Progenitor cell of endocrine pancreas (in vitro differentiated cells): ENCODE measurements at regions not wholly inside any gene's neighbourhood (a gene's known extent, or its start where the extent isn't known, plus 50 kb on each side); places are given as distances from the start of the nearest gene placed in this dataset.
"Not testable (repeated sequence)": the region's sequence is repeated elsewhere in the genome, so short reads cannot be mapped to it uniquely, and the experiment has no call there.

ENCODE experiments used
- DNase-seq: peaks from one replicate; pipeline ENCODE4 v3.0.0; 2021; ENCODE audit warnings: low spot score; ENCODE audit not compliant: unreplicated experiment
- H3K27ac Mint-ChIP-seq: 2 replicates; pipeline ENCODE4 v1.8.0; 2021; ENCODE audit warnings: mild to moderate bottlenecking, moderate library complexity, mixed read lengths
- H3K27me3 Mint-ChIP-seq: 2 replicates; pipeline ENCODE4 v1.8.0; 2021; ENCODE audit warnings: mixed read lengths
- H3K36me3 Mint-ChIP-seq: 2 replicates; pipeline ENCODE4 v1.8.0; 2022; ENCODE audit warnings: mixed read lengths; ENCODE audit not compliant: insufficient read depth
- H3K4me1 Mint-ChIP-seq: 2 replicates; pipeline ENCODE4 v1.8.0; 2021; ENCODE audit warnings: low read depth, mixed read lengths
- H3K4me3 Mint-ChIP-seq: 2 replicates; pipeline ENCODE4 v1.8.0; 2021; ENCODE audit warnings: low read depth, mild to moderate bottlenecking, moderate library complexity, mixed read lengths
- H3K9me3 Mint-ChIP-seq: 2 replicates; pipeline ENCODE4 v1.8.0; 2021; ENCODE audit warnings: low read depth, mixed read lengths
- CTCF ChIP-seq: fragments of 200-600 bp; sonication (generic); IDR thresholded peaks from one replicate; pipeline ENCODE4 v1.5.0; 2021; ENCODE audit warnings: antibody characterized with exemption, mild to moderate bottlenecking; ENCODE audit not compliant: unreplicated experiment

DNA sequence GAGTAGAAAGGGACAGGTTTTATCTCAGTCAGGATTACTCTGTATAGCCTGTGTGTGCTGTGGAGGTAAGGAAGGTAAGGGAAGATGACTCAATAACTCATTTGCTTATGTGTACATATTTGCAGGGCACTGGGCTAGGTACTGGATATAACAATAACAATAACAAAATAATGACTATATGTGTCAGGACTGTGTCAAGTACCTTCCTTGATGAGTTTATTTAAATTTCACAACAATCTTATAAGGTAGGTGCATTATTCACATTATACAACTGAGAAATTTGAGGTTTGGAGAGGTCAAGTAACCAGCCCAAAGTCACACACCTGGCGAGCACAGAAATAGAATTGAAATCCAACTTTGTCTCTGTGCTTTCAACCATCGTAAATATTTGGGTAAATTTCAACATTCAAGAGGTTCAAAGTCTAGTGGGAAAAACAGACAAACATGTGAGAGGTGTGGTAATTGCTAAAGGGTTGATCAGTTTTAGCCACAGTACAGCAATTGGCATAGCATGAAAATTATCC, 131.8 kb downstream of the APIP start:
- H3K4me3 Mint-ChIP-seq: no peak overlapping the region
- peaks cover 37% of the 10 kb centered on the region for H3K36me3 Mint-ChIP-seq
- H3K27ac Mint-ChIP-seq: peak overlapping the region; percentile 80
- no peak for TF ChIP-seq CTCF
- peaks cover 33% of the 10 kb centered on the region for H3K4me1 Mint-ChIP-seq
- H3K9me3 Mint-ChIP-seq: peaks cover 20% of the 10 kb centered on the region
- no peaks in the 10 kb centered on the region for H3K27me3 Mint-ChIP-seq
- no peak for DNase-seq

DNA sequence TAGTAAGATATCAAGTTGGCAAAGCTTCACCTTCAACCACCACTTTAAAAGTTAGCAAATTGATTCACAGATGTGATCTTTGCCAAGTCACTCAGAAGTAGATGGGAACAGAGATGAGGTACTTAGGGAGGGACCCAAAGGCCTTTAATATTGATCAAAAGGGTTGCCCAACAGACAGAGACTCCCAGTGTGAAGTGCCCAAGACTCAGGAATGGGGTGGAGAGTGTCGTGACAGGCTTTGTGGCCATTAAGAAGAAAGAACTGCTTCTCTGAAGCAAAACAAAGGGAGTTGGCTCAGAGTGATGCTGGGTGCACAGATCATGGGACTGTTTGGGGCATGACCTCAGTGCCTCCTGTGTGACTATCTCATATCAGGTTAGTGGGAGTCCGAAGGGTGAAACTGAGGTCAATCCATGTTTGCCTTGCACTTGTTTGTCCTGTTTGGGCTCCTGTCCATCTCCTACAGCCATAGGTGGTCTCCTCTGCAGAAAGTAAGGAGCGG, 132.3 kb downstream of the APIP start:
- Mint-ChIP-seq H3K4me3 (no peak overlapping the region), H3K27ac (peak overlapping the region; percentile 80), H3K9me3 (peaks cover 25% of the 10 kb centered on the region), H3K36me3 (peaks cover 40% of the 10 kb centered on the region), H3K4me1 (peaks cover 29% of the 10 kb centered on the region), H3K27me3 (no peaks in the 10 kb centered on the region)
- DNase-seq: no peak
- no peak for TF ChIP-seq CTCF

DNA sequence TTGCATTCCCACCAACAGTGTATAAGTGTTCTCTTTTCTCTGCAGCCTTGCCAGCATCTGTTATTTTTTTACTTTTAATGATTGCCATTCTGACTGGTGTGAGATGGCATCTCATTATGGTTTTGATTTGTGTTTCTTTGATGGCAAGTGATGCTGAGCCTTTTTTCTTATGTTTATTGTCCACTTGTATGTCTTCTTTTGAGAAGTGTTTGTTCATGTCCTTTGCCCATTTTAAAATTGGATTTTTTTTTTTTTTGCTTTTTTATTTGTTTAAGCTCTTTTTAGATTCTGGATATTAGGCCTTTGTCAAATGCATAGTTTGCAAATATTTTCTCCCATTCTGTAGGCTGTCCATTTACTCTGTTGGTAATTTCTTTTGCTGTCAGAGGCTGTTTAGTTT, 134.4 kb downstream of the APIP start:
- H3K27ac Mint-ChIP-seq, H3K4me3 Mint-ChIP-seq, H3K27me3 Mint-ChIP-seq, DNase-seq: not testable (repeated sequence)
- Mint-ChIP-seq H3K36me3 (peaks cover 48% of the 10 kb centered on the region), H3K4me1 (peaks cover 21% of the 10 kb centered on the region), H3K9me3 (peaks cover 32% of the 10 kb centered on the region)

- no peaks in the 10 kb centered on the region for H3K4me1 Mint-ChIP-seq
- no peak for TF ChIP-seq CTCF
Observed at GRCh38 chr11:34775417-34775888, 140.7 kb downstream of the APIP start.

DNA sequence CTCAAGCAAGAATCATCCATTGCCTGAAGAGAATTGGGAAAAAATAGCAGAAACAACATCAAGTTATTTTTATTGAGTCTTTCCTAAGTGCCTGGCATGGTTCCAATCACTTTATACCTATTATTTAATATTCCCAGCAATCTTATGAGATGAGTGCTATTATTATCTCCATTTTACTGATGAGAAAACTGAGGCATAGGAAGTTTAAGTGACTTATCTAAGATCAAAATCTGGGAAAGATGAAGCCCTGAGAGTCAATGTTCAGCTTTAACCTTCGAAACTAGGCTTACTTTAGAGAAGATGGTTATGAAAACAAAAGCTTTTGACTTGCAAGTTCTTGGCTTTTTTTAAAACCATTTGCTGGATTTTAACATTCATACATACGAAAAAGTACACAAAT, 141.6 kb downstream of the APIP start:
- H3K36me3 Mint-ChIP-seq: peaks cover 48% of the 10 kb centered on the region
- H3K9me3 Mint-ChIP-seq: peaks cover 28% of the 10 kb centered on the region
- no peaks in the 10 kb centered on the region for H3K27me3 Mint-ChIP-seq
- no peak for TF ChIP-seq CTCF
- DNase-seq: no peak
- H3K27ac Mint-ChIP-seq: no peak overlapping the region
- no peak overlapping the region for H3K4me3 Mint-ChIP-seq
- H3K4me1 Mint-ChIP-seq: no peaks in the 10 kb centered on the region

More at GRCh38 chr11:34775417-34775888, 140.7 kb downstream of the APIP start:
- DNase-seq: no peak
- Mint-ChIP-seq H3K27ac (no peak overlapping the region), H3K9me3 (peaks cover 32% of the 10 kb centered on the region), H3K36me3 (peaks cover 50% of the 10 kb centered on the region), H3K4me3 (no peak overlapping the region), H3K27me3 (no peaks in the 10 kb centered on the region)

DNA sequence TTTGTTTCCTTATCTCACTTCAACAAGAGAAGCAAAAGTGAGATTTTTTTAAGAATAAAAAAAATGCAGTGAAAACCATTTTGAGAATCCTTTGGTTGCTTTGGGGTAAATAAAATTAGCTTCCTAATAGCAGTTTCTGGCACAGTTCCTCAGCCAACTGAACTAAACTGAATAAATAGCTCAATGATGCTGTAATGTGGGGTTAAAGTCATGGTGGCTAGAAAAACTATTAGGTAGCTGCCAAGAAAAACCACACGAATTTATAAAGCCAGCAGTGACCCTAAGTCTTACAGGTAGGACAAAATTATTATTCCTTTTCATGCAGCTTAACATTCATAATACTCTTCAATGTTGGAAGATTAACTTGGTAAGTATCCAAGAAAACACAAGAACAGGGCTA, 142.4 kb downstream of the APIP start:
- DNase-seq: no peak
- no peak overlapping the region for H3K27ac Mint-ChIP-seq
- H3K36me3 Mint-ChIP-seq: peaks cover 40% of the 10 kb centered on the region
- no peak overlapping the region for H3K4me3 Mint-ChIP-seq
- H3K27me3 Mint-ChIP-seq: no peaks in the 10 kb centered on the region
- TF ChIP-seq CTCF: no peak
- no peaks in the 10 kb centered on the region for H3K4me1 Mint-ChIP-seq
- H3K9me3 Mint-ChIP-seq: peaks cover 23% of the 10 kb centered on the region
